GM19035 (cell line): ENCODE measurements at regions not wholly inside any gene's neighbourhood (a gene's known extent, or its start where the extent isn't known, plus 50 kb on each side); places are given as distances from the start of the nearest gene placed in this dataset.
A peak's percentile ranks its signal among the peaks of the same experiment; 100 is the strongest.

Experiments
- ATAC-seq: cut with Tn5 transposase; IDR thresholded peaks from one replicate; pipeline ENCODE4 v1.9.1; 2021; ENCODE audit not compliant: unreplicated experiment

DNA sequence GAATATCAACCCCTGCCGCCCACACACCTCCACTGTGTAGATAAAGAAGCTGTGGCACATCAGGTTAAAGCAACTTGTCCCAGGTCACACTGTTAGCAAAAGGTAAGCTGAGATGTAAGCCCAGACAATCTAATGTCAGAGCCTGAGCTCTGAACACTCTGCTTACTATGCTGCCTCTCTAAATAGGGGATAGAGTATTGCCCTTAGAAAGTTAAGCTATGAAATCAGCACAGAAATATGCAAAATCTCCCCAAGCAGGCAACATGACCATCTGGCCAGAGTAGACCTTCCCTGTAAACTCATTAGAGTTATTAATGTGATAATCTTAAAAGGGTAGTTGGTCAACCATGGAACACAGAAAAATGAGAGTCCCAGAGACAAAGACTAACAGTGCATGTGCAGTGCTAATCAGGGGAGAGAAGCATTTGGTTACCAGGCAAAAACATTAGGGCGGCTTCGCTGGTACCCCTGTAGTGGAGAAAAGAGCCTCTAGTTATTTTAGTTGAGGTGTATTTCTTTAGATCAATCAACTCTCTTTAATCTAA lies 171.0 kb downstream of the BTG1 start:
- no peak for ATAC-seq

DNA sequence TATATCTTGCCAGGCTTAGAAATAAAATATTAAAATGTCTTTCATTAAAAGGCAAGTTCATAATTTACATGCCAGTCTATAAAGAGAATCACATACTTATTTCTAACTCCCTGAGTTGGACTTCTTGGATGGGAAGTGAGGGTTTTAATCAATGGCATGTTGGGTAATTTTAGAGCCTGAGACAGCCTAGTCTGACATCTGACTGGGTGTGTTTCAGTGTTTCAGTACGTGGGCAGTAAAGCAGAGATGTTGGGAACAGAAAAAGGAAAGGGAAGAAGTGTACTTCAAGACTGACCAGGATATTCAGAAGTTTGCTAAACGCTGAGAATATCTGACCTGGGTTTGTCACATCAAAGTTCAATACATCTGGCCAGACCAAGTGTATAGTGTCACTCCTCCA lies 171.8 kb downstream of the BTG1 start:
- no peak for ATAC-seq

DNA sequence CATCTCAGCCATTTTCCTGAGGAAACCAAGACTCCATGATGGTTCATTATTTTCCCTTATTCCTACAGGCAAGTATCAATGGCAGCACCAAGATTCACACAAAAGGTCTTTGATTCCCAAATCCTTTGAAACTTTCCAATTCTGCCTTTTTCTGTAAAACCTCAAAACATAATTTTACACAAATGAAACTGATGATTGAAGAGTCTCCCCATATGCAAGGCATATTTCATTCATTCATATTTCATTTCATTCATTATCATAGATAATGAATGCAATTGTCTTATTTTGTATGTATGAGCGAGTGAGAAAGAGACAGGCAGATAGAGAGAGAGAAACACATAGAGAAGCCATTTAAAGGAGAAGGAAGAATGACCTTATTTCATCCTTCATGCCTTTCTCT lies 172.8 kb downstream of the BTG1 start:
- no peak for ATAC-seq

DNA sequence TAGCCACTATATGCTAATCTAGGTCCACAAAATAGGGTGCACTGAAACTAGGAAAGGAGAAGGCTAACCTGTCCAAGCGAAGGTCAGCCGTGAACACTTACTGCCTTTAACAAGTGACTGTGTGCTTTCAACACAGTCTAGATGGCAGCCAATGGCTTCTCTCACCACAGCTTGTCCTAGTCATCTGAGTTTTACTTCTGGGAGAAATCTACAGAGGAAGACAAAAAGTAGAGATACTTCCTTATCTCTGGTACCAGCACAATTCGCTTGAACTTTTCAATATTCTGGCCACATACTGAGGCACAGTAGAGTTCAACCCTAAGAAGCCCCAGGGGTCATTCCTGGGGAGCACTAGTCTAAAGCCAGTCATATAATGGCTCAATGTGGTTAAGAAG lies 176.9 kb downstream of the BTG1 start:
- ATAC-seq = no peak

DNA sequence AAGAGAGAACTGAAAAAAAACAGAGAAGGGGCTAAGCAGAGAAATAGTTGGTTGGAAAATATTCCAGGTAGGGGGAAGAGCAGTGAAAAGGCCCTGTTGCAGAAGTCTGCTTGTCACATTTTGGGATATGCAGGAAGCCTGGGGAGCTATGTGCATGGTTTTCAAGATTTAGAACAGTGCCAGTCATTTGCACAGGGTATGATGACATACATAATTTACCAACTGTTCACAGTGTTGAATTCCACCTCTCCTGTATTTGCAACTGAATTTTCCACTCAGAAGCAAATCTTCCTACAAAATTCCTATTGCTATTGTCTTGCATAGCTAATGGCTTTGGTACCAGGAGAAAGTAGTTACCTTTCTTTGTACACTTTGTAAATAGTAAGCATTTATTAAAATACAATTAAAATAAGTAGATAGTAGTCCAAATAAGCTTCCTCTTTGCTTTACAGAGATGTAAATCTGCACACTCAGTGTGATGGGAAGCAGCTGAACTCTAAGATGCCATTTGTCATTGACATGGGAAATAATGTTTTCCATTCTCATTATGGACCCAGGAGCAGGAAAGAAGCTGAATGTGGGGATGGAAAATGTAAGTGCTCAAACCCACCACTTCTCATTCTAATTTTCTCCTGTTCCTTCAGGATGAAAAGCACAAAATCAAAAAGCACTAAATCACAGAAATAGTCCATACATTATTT lies 177.4 kb downstream of the BTG1 start:
- no peak for ATAC-seq

DNA sequence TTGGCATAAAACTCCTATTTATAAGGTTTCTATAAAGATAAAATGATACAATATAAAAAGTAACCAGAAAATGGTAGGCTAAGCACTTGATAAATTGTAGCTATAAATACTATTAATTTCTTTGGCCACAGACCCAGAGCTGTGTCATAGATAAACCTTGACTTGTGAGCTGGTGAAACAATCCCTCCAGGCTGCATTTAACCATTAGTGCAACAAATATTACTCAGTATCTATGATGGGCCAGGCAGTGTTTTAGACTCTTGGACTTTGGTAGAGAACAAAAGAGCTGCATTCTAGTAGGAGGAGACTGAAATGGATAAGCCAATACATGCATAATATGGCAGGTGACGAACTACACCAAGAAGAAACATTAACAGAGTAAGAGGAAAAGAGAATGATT lies 178.1 kb downstream of the BTG1 start:
- ATAC-seq = no peak

DNA sequence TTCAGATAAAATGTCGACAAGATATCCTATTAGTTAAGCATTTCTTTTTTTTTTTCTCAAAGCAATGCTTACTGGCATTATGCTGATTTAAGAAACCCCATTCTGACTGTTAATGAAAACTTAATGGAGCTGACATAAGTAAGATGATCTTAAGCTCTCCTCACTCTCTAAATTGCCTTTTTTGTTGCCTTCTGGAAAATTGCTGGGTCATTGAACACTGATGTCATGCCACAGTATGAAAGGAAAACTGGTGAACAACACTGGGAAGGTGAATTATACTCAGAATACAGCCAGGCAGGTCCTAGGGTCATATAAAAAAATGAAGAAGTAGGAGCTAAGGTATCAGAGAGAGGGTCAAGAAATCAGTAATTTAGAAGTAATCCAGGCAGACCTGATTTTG lies 179.9 kb downstream of the BTG1 start:
- ATAC-seq = no peak

DNA sequence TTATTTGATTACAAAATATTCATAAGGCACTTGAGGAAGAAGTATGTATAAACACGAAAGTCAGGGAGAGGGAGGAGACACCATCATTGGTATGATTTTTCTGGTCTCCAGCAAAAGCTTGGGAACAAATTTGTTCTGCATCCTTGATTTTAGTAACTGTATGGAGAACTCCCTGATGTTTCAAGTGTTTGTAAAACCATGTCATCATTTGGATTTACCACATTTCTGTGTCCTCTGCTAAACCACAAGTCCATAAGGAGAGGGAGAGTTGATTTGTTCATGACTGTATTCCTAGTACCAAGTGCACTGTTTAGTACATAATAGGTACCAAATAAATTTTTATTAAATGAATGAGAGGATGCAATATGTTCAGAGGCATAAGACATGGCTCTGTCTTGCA lies 181.1 kb downstream of the BTG1 start:
- no peak for ATAC-seq

DNA sequence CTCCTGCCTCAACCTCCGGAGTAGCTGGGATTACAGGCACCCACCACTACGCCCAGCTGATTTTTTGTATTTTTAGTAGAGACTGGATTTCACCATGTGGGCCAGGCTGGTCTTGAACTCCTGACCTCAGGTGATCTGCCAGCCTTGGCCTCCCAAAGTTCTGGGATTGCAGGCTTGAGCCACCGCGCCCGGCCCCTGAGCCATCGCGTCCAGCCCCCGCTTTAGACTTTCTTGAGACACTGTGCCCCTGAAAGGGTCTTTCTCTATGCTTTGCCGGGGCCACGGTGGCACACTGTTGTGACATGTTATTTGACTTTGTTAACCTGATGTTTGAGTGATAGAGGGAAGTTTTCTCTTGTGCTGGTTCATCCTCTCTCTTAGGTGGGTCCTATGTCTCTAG lies 186.4 kb downstream of the BTG1 start:
- no peak for ATAC-seq

DNA sequence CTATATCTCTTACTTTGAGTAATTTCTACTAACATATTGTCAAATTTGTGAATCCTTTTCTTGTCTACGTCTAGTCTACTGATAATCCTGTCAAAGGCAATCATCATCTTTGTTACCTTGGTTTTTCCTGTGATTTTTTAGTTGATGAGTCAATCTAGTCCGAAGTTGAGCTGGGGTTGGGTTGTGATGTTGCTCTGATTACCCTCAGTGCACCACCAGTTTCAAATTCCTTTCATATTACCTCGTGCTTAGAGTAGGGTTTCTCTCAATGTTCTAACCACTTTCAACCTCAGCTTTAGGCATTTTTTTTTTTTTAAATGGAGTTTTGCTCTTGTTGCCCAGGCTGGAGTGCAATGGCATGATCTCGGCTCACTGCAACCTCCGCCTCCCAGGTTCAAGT lies 186.8 kb downstream of the BTG1 start:
- ATAC-seq = no peak

DNA sequence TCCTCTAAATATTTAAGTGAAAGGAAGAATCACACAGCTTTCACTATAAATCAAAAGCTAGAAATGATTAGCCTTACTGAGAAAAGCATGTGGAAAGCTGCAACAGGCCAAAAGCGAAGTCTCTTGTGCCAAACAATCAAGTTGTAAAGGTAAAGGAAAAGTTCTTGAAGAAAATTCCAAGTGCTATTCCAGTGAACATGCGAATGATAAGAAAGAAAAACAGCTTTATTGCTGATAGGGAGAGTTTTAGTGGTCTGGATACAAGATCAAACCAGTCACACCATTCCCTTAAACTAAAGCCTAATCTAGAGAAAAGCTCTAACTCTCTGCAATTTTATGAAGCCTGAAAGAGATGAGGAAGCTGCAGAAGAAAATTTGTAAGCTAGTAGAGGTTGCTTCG lies 190.9 kb downstream of the BTG1 start:
- no peak for ATAC-seq

DNA sequence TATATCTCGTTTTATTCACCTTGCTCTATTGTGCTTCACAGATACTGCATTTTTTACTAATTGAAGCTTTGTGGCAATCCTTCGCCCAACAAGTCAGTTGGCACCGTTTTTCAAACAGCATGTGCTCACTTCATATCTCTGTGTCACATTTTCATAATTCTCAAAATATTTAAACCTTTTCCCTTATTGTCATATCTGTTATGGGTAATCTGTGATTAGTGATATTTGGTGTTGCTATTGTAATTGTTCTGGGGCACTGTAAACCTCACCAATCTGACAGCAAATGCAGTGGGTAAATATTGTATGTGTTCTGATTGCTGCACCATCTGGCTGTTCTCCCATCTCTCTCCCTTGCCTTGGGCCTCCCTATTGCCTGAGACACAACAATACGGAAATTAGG lies 191.3 kb downstream of the BTG1 start:
- no peak for ATAC-seq

DNA sequence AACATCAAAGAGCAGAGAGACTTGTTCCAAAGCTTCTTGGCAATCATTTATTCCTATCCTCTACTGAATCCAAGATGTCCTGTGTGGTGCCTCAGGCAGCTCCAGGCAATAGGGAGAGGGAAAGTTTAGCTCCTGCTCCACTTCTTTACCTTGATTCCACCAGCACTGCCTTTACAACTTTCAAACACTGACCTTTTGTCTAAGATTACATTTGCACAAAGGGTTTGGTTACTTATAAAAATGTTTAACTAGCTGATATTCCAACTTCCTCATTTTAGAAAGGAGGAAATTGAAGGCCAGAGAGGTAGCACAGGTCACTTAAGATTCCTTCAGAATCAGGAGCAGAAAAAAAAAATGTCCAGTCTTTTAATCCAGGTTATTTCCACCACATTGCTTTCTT lies 192.7 kb downstream of the BTG1 start:
- ATAC-seq = no peak

DNA sequence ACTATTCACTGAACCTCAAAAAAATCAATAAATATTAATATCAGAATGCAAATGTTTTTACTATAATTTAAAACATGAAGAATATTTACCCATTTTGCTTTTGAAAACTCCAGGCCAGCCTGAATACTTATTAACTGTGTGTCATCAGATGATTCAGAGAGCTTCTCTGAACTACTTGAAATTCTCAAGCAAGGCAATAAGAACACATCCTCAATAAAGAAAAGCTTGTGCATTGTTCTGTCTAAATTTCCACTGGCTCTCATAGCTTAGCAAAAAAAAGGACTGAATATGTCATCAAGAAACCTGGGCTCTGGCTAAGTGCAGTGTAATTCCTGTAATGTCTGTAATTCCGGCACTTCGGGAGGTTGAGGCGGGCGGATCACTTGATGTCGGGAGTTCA lies 194.1 kb downstream of the BTG1 start:
- ATAC-seq = no peak

DNA sequence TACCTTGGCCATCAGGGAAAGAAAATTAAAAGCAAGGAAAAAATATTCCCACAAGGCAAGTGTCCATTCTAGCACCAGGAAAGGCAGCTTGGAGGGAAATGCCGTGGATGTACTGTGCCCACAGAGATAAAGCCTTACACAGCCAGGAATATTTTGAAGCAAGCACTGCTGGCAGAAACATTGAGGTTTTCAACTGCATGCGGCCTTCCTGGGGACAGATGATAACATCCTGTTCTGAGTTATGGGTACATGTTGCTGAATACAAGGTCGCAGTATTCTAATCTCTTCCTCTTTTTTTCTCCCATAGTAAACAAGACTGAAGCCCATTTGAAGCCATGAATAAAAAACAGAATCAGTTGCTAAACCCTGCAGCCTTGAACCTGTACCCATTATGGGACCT lies 197.1 kb downstream of the BTG1 start:
- no peak for ATAC-seq

DNA sequence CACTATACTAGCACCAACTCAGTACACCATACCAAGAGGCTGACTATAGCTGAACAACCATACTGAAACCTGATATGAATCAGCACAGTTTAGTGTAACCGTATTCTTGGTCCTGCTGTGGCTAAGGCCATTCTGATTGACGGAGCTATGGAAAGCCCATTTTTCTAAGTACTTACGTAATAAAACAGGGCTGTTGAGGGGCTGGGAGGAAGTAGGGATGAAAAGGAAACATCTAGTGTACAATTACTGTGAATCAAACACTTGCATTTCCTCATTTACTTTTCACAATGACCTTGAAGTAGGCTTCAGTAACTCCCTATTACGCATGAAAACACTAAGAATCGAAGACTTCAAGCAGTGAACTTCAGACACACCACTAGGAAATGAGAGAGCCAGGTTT lies 198.2 kb downstream of the BTG1 start:
- ATAC-seq = peak; percentile 69

DNA sequence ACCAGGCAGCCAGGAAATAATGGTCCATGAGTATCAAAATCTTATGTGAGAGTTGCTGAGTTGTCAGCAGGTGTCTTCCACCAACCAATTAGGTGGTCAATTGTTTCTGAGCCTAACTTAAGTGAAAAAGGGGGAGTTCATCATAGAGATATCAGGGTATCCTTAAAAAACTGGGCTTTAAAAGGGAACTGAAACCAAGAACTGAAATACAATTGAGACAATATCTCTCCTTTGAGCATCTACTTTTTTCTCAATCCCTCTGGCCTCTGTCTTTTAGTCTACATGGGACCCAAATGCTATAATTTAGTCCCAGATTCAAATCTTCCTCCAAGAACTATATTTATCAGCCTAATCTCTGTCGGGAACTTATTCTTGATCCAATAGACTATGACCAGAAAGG lies 201.0 kb downstream of the BTG1 start:
- ATAC-seq = no peak

DNA sequence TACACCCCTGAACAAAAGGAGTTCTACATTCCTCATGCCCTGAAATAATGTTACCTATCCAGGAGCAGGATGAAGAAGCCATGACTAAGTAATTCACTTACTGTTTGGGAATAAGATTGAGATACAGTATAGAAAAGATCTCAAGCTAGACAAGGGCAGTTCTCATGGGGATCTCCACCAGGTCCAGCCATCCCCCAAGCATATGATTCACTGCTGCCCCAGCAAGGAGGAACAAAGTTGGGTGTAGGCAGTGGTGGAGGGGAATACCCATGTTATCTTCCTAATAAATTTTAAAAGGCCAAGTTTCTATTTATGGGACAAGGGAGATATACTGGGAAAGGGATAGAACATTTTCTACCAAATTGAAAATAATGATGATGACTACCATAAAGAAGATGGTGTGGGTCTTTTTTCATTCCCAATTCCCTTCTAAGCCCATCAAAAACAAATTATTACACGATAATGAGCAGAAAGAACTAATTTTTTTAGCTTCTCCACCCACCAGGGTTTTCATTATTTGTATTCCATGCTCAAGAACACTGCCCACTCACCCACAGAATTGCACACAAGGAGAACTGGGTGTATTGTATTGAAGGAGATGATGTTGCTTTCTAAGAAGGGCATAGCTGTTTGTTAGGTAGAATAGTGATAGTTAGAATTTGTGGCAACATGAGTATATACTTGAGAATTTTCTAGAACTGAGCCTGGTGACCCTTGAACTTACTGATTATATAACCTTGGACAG lies 204.6 kb downstream of the BTG1 start:
- no peak for ATAC-seq

DNA sequence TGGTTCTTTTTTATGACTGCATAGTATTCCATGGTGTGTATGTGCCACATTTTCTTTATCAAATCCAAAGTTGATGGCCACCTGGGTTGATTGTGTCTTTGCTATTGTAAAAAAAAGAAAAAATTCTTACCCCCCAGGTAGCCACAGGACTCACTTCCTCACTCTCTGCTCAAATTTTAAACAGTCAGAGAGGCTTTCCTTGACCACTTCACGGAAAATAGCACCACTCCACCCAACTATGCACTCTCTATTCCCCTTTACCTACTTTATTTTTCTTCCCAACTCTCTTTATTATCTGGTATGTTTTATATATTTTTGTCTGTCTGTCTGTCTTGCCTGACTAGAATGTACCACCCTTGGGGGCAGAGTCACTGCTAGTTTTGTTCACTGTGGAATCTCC lies 205.3 kb downstream of the BTG1 start:
- ATAC-seq = no peak

DNA sequence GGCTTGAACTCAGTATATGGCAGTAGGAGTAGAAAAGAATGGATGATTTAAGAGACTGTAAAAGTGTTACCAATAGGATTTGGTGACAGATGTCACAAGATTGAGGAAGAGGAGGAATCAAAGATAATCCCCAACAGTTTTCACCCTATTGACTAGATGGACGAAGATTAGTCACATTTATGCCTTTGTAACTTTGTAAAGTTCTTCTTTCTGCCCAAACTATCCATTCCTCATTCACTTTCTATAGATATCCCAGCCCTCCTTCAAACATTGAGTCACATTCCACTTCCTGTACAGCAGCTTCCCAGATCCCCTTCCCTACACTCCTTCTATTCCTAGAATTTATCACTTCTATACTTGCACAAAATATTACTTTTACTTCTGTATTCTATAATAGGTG lies 207.9 kb downstream of the BTG1 start:
- no peak for ATAC-seq

DNA sequence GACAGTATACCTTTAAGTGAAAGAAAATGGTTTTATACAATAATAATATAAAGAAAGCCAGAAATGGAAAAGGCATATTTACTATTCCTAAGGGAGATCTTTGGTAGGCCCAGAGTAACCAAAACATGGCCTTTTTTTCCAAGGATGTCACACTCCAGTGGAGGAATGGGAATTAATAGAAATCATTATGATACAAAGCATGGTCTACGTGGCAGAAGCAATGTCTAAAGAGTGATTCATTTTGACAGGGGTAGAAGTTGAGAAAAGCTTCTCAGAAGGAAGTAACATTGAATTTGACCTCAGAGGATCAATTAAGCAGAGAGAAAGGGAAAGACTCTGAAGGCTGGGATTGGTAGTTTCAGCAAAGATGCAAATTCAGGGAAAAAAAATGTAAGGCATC lies 208.6 kb downstream of the BTG1 start:
- ATAC-seq = no peak

DNA sequence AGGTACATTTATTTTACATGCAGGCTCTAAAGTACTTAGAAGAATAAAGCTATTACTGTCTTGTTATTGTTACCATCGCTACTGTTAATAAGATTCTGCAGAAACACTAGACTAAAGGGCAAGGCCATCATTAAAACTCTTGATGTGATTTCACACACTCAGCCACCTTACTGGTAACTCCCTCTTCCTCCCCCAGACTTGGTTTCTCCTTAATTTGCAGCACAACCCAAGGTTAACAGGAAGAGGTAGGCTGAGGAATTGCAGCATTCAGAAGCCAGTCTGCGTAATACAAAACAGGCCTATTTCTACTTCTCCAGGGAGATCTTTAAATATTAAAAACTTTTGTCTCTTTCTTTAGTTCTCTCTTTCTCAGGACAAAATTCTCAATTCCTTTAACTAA lies 210.3 kb downstream of the BTG1 start:
- ATAC-seq = no peak

DNA sequence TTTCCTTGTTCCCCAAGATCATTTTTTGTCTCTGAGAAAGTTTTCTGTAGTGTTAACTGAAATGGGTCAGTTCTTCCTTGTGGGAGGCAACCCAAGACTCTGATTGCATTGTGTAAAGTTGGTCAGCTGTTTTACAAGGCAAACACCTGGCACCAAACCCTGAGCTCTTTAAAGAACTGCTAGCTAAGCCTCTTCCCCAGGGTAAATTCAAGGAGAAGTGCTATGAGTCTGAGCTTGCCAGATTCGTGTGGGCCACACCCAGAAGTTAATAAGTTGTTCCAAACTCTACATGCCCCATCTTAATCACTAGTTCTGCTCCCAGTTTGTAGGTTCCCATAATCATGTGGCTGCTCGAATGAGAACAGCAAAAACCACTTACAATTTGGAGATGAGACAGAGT lies 214.5 kb downstream of the BTG1 start:
- no peak for ATAC-seq
